Activated CD8-positive, alpha-beta T cell treated with anti-CD3 and anti-CD28 coated beads for 36 hours (primary cell): ENCODE measurements at regions not wholly inside any gene's neighbourhood (a gene's known extent, or its start where the extent isn't known, plus 50 kb on each side); places are given as distances from the start of the nearest gene placed in this dataset.

Experiments
- ATAC-seq: fragments of 200-7000 bp; cut with Tn5 transposase; one replicate; pipeline ENCODE4 v1.10.0; 2021; ENCODE audit warnings: mild to moderate bottlenecking, moderate library complexity
- CTCF ChIA-PET: fragments of 350-600 bp; sonication (Branson Sonifier 250); formaldehyde crosslinking; loops from one replicate; lab custom pipeline; 2021; ENCODE audit warnings: antibody characterized with exemption; lab: Charles Lee
- POLR2A ChIA-PET: fragments of 350-600 bp; sonication (Branson Sonifier 250); formaldehyde crosslinking; loops from one replicate; lab custom pipeline; 2021; ENCODE audit warnings: antibody characterized with exemption; lab: Charles Lee
- DNase-seq: peaks from one replicate; pipeline ENCODE4 v3.0.0-alpha.2; 2020
- H3K27ac Mint-ChIP-seq: one replicate; pipeline ENCODE4 v1.8.0; 2021; ENCODE audit warnings: mild to moderate bottlenecking, mixed read lengths
- H3K27me3 Mint-ChIP-seq: one replicate; pipeline ENCODE4 v1.8.0; 2021; ENCODE audit warnings: mixed read lengths
- H3K36me3 Mint-ChIP-seq: one replicate; pipeline ENCODE4 v1.8.0; 2021; ENCODE audit warnings: low read depth, mixed read lengths
- H3K4me1 Mint-ChIP-seq: one replicate; pipeline ENCODE4 v1.8.0; 2021; ENCODE audit warnings: low read depth, mixed read lengths
- H3K4me3 Mint-ChIP-seq: one replicate; pipeline ENCODE4 v1.8.0; 2021; ENCODE audit warnings: mild to moderate bottlenecking, moderate library complexity, mixed read lengths
- H3K9me3 Mint-ChIP-seq: one replicate; pipeline ENCODE4 v1.8.0; 2021; ENCODE audit warnings: mixed read lengths
- CTCF ChIP-seq: fragments of 200-600 bp; IDR thresholded peaks from one replicate; pipeline ENCODE4 v1.8.0; 2022; ENCODE audit warnings: antibody characterized with exemption, mild to moderate bottlenecking
- intact Hi-C: fragments of 100-400 bp; cut with micrococcal nuclease; formaldehyde crosslinking; loops from one replicate; pipeline ENCODE4 v1.10.0; 2022

- Mint-ChIP-seq H3K4me3 (no peak overlapping the region), H3K9me3 (no peaks in the 10 kb centered on the region), H3K36me3 (no peaks in the 10 kb centered on the region), H3K27ac (no peak overlapping the region), H3K4me1 (no peaks in the 10 kb centered on the region), H3K27me3 (peaks cover 4% of the 10 kb centered on the region)
- ChIA-PET POLR2A (no interaction called here), CTCF (no interaction called here)
- no peak for TF ChIP-seq CTCF
- intact Hi-C loops = no loop called here
- ATAC-seq (no peak), DNase-seq (no peak)
Observed at GRCh38 chr4:129337228-129337620, 241.3 kb downstream of the C4orf33 start.

GRCh38 chr4:129342819-129343408, 247.0 kb downstream of the C4orf33 start:
- H3K27me3 Mint-ChIP-seq = peaks cover 6% of the 10 kb centered on the region
- ChIA-PET POLR2A (no interaction called here), CTCF (interaction anchor here (1.8 kb wide), 1 partner anchor 20 kb away, joined by 4 read pairs; no protein-coding TSS in a partner anchor)
- H3K4me1 Mint-ChIP-seq = no peaks in the 10 kb centered on the region
- no peak for TF ChIP-seq CTCF
- ATAC-seq (no peak), DNase-seq (no peak)
- H3K27ac Mint-ChIP-seq = no peak overlapping the region
- H3K9me3 Mint-ChIP-seq = no peaks in the 10 kb centered on the region
- intact Hi-C loops = no loop called here
- H3K4me3 Mint-ChIP-seq = no peak overlapping the region
- H3K36me3 Mint-ChIP-seq = no peaks in the 10 kb centered on the region

DNA sequence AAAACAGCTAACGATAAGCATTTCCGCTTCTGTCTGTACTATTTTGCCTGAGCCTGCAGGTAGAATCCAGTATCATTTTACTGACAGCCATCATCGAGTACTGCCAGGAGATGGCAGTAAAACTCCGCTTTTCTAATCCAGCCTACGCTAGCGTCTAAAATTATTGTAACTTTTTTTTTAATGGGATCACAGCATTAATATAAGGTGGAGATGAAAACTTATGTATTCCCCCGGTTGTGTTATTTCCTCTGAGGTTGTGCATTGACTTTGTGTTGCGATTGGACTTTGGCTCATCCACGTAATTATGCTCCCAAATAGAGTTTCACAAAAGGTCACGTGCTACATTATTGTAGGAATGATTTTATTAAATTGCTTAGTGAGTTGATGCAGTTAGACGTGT, 248.1 kb downstream of the C4orf33 start:
- DNase-seq = peak; percentile 15
- peak; percentile 57 for TF ChIP-seq CTCF
- Mint-ChIP-seq H3K9me3 (no peaks in the 10 kb centered on the region), H3K4me1 (no peaks in the 10 kb centered on the region), H3K27ac (no peak overlapping the region), H3K27me3 (peaks cover 5% of the 10 kb centered on the region), H3K4me3 (no peak overlapping the region), H3K36me3 (no peaks in the 10 kb centered on the region)
- POLR2A ChIA-PET = no interaction called here
- no peak for ATAC-seq
- CTCF ChIA-PET = interaction anchor here (1.6 to 1.8 kb wide), 2 partner anchors 19 to 287 kb away, joined by 4 to 5 read pairs; no protein-coding TSS in a partner anchor
- intact Hi-C loops = no loop called here

DNA sequence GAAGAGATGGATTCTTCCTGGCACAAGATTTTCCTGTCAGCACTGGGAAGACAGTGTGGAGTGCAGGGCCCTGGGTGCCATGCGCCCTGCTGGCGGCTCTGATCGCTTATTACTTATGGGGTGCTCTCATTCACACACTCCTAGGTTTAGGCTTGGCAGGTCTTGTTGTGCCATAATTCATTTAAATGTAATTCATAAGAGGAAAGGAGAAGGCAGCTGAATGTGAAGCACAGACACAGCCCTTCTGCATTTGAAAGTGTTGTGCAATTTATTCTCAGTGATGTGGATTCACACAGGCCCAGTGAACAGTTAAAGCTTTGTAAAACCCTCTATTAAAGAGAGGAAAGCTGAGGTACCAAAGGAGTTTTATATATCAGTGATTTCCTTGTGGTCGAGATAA, 249.7 kb downstream of the C4orf33 start:
- Mint-ChIP-seq H3K4me3 (no peak overlapping the region), H3K4me1 (no peaks in the 10 kb centered on the region), H3K9me3 (no peaks in the 10 kb centered on the region), H3K36me3 (no peaks in the 10 kb centered on the region), H3K27ac (no peak overlapping the region), H3K27me3 (peaks cover 9% of the 10 kb centered on the region)
- CTCF ChIA-PET = no interaction called here
- ATAC-seq = no peak
- no peak for TF ChIP-seq CTCF
- intact Hi-C loops = no loop called here
- no peak for DNase-seq
- POLR2A ChIA-PET = no interaction called here

DNA sequence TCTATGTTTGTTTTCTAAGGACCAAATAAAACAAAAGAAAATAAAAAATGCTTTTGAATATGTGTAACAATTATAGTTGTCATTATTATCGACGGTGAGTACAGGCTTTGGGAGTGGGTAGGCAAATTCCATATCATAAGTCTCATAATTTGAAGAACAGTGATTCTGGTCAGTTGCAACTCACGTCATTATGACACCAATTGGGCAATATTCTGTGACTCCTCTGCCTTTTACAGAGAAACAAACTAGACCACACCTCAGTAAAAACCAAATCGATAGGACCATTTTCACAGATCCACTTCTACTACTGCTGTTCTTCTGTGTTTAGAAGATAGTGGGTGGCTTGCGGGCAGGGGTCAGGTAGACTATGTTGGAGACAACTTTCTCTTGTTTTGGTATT, 250.1 kb downstream of the C4orf33 start:
- intact Hi-C loops = no loop called here
- Mint-ChIP-seq H3K4me3 (no peak overlapping the region), H3K27ac (no peak overlapping the region), H3K9me3 (no peaks in the 10 kb centered on the region), H3K4me1 (no peaks in the 10 kb centered on the region), H3K36me3 (no peaks in the 10 kb centered on the region), H3K27me3 (peaks cover 9% of the 10 kb centered on the region)
- CTCF ChIA-PET = no interaction called here
- TF ChIP-seq CTCF = no peak
- ATAC-seq = no peak
- POLR2A ChIA-PET = no interaction called here
- DNase-seq = no peak
